GM12878 (cell line): ENCODE measurements at regions not wholly inside any gene's neighbourhood (a gene's known extent, or its start where the extent isn't known, plus 50 kb on each side); places are given as distances from the start of the nearest gene placed in this dataset.

Experiments used
- ATAC-seq: fragments of 200-7000 bp; cut with Tn5 transposase; 3 replicates; pipeline ENCODE4 v1.9.1; 2020; ENCODE audit warnings: mild to moderate bottlenecking, moderate library complexity
- BruUV-seq: library from RNA; stranded (reverse); fragments of 400-500 nt; replicated peaks from 2 replicates; lab custom pipeline; 2021; lab: Mats Ljungman, UMichigan
- CTCF ChIA-PET: fragments of 300-600 bp; sonication (Branson Sonifier 250); formaldehyde crosslinking; extraction: SDS; loops from one replicate; lab custom pipeline; 2021; ENCODE audit warnings: inconsistent platforms; lab: Yijun Ruan, JAX
- POLR2A ChIA-PET: fragments of 350-600 bp; formaldehyde crosslinking; extraction: SDS; loops from one replicate; lab custom pipeline; 2021; ENCODE audit warnings: inconsistent platforms; lab: Charles Lee
- RAD21 ChIA-PET: fragments of 300-600 bp; sonication (Branson Sonifier 250); formaldehyde crosslinking; loops from one replicate; lab custom pipeline; 2023; ENCODE audit warnings: antibody characterized with exemption; ENCODE audit not compliant: unreplicated experiment; lab: Charles Lee
- SMC1A ChIA-PET: fragments of 300-600 bp; sonication (Branson Sonifier 250); formaldehyde crosslinking; loops from one replicate; lab custom pipeline; 2023; ENCODE audit not compliant: unreplicated experiment, uncharacterized antibody; lab: Charles Lee
- DNase-seq: peaks from one replicate; pipeline ENCODE4 v3.0.0-alpha.2; 2011; ENCODE audit warnings: low read depth, low spot score
- FAIRE-seq: peaks from 3 replicates; lab custom pipeline; 2011; peaks lifted over from hg19 to GRCh38; lab: Jason Lieb, UNC
- H2AFZ ChIP-seq: 2 replicates; pipeline ENCODE4 v1.6.0; 2011; ENCODE audit warnings: low read depth, low read length, control low read depth; ENCODE audit not compliant: control insufficient read depth
- H3K27ac ChIP-seq: 2 replicates; pipeline ENCODE4 v1.5.1; 2011; ENCODE audit warnings: control low read depth; ENCODE audit not compliant: control insufficient read depth, insufficient read depth
- H3K27me3 ChIP-seq, 2 experiments: replicated peaks in 1 of 2; 2 replicates each; pipeline versions ENCODE4 v1.6.0 to v1.6.1; 2011; ENCODE audit warnings: low read length in 1 of 2; ENCODE audit not compliant: control insufficient read depth in 2 of 2, insufficient read depth in 2 of 2
- H3K36me3 ChIP-seq, 2 experiments: 2 replicates each; pipeline ENCODE4 v1.5.1; 2011; ENCODE audit warnings: low read length in 1 of 2; ENCODE audit not compliant: control insufficient read depth in 2 of 2, insufficient read depth in 2 of 2
- H3K4me1 ChIP-seq: 2 replicates; pipeline ENCODE4 v1.6.1; 2011; ENCODE audit warnings: mild to moderate bottlenecking, low read length, moderate library complexity, mixed read lengths; ENCODE audit not compliant: control insufficient read depth, insufficient read depth
- H3K4me2 ChIP-seq: 2 replicates; pipeline ENCODE4 v1.6.0; 2011; ENCODE audit warnings: control low read depth; ENCODE audit not compliant: control insufficient read depth, insufficient read depth
- H3K4me3 ChIP-seq: fragments of 200-600 bp; sonication (generic); 2 replicates; pipeline ENCODE4 v1.5.1; 2016
- H3K79me2 ChIP-seq: 2 replicates; pipeline ENCODE4 v1.6.0; 2011; ENCODE audit warnings: low read length; ENCODE audit not compliant: control insufficient read depth, insufficient read depth
- H3K9ac ChIP-seq: 2 replicates; pipeline ENCODE4 v1.8.0; 2011; ENCODE audit warnings: low read length, control low read depth, mixed read lengths; ENCODE audit not compliant: control insufficient read depth, insufficient read depth
- H3K9me3 ChIP-seq: replicated peaks from 3 replicates; pipeline ENCODE4 v1.5.1; 2011; ENCODE audit warnings: mild to moderate bottlenecking, low read length; ENCODE audit not compliant: control insufficient read depth, insufficient read depth
- H4K20me1 ChIP-seq: 2 replicates; pipeline ENCODE4 v1.6.0; 2011; ENCODE audit not compliant: control insufficient read depth, insufficient read depth
- ATF7 ChIP-seq: fragments of 450-650 bp; IDR thresholded peaks from 2 replicates; pipeline ENCODE4 v1.6.1; 2016; ENCODE audit warnings: low read depth, mild to moderate bottlenecking
- BCL3 ChIP-seq: IDR thresholded peaks from 2 replicates; pipeline ENCODE4 v1.6.1; 2011; ENCODE audit warnings: borderline replicate concordance, low read depth, mild to moderate bottlenecking, moderate library complexity, low read length; ENCODE audit not compliant: insufficient read depth, poor library complexity, severe bottlenecking
- ELK1 ChIP-seq: IDR thresholded peaks from 2 replicates; pipeline ENCODE4 v1.6.1; 2012; ENCODE audit warnings: low read depth, low read length, improper control_type of control experiment
- EZH2 ChIP-seq: IDR thresholded peaks from 2 replicates; pipeline ENCODE4 v1.6.1; 2012; ENCODE audit warnings: low read depth, mild to moderate bottlenecking, control low read depth, inconsistent platforms, low read length, borderline replicate concordance; ENCODE audit not compliant: control insufficient read depth
- FOXK2 ChIP-seq: fragments of 450-650 bp; IDR thresholded peaks from 2 replicates; pipeline ENCODE4 v1.6.1; 2017; ENCODE audit warnings: mild to moderate bottlenecking, moderate library complexity
- GABPA ChIP-seq: IDR thresholded peaks from 2 replicates; pipeline ENCODE4 v1.6.1; 2014; ENCODE audit warnings: antibody characterized with exemption, low read depth, mild to moderate bottlenecking, inconsistent platforms
- IKZF1 ChIP-seq: fragments of 450-650 bp; conservative IDR thresholded peaks from 2 replicates; pipeline ENCODE4 v1.6.1; 2017; ENCODE audit warnings: antibody characterized with exemption, mild to moderate bottlenecking
- KAT2A ChIP-seq: conservative IDR thresholded peaks from 2 replicates; pipeline ENCODE4 v1.6.1; 2011; ENCODE audit warnings: low read depth, low read length; ENCODE audit not compliant: control insufficient read depth
- NFXL1 ChIP-seq: fragments of 450-650 bp; IDR thresholded peaks from 2 replicates; pipeline ENCODE4 v1.6.1; 2017; ENCODE audit warnings: antibody characterized with exemption, mild to moderate bottlenecking, borderline replicate concordance
- NFYB ChIP-seq: IDR thresholded peaks from 2 replicates; pipeline ENCODE4 v1.6.1; 2011; ENCODE audit warnings: low read depth, mild to moderate bottlenecking, low read length, improper control_type of control experiment, moderate library complexity; ENCODE audit not compliant: insufficient read depth
- NR2C1 ChIP-seq: fragments of 450-650 bp; IDR thresholded peaks from 2 replicates; pipeline ENCODE4 v1.6.1; 2017; ENCODE audit warnings: antibody characterized with exemption, mild to moderate bottlenecking, moderate library complexity
- POLR2A ChIP-seq: IDR thresholded peaks from 2 replicates; pipeline ENCODE4 v1.6.1; 2011; ENCODE audit warnings: low read depth, mild to moderate bottlenecking, low read length
- POU2F2 ChIP-seq: IDR thresholded peaks from 3 replicates; pipeline ENCODE4 v1.6.1; 2011; ENCODE audit warnings: low read depth, mild to moderate bottlenecking, low read length, borderline replicate concordance
- RFX5 ChIP-seq: IDR thresholded peaks from 2 replicates; pipeline ENCODE4 v1.6.1; 2011; ENCODE audit warnings: low read depth, low read length, improper control_type of control experiment
- TCF3 ChIP-seq: IDR thresholded peaks from 2 replicates; pipeline ENCODE4 v1.6.1; 2012; ENCODE audit warnings: low read depth, mild to moderate bottlenecking, low read length, borderline replicate concordance; ENCODE audit not compliant: insufficient read depth
- YY1 ChIP-seq: IDR thresholded peaks from 2 replicates; pipeline ENCODE4 v1.6.1; 2011; ENCODE audit warnings: low read depth, mild to moderate bottlenecking, low read length
- ZNF592 ChIP-seq: fragments of 450-650 bp; IDR thresholded peaks from 2 replicates; pipeline ENCODE4 v1.6.1; 2017; ENCODE audit warnings: mild to moderate bottlenecking, moderate library complexity
- WGBS: methylation state at CpG from one replicate; pipeline ENCODE4 v1.1.6; 2016; ENCODE audit warnings: low lambda C conversion rate; ENCODE audit not compliant: insufficient replicate concordance, insufficient coverage; ENCODE audit errors: missing lambda C conversion rate; 5-methylcytosine and 5-hydroxymethylcytosine counted together
- in situ Hi-C: fragments of 300-500 bp; cut with MboI; formaldehyde crosslinking; loops from 9 replicates; pipeline ENCODE4 v1.14.3; 2018; ENCODE audit warnings: mixed read lengths
- intact Hi-C: fragments of 100-400 bp; cut with micrococcal nuclease; formaldehyde crosslinking; loops from one replicate; pipeline ENCODE4 v1.14.2; 2022; ENCODE audit not compliant: unreplicated experiment

- SMC1A ChIA-PET, result no interaction called here
- H3K4me1 ChIP-seq, result no peaks in the 10 kb centered on the region
- POLR2A ChIA-PET, result no interaction called here
- no TSS peak for BruUV-seq
- CTCF ChIA-PET, result no interaction called here
- DNase-seq (no peak), ATAC-seq (no peak), FAIRE-seq (no peak)
- H3K79me2 ChIP-seq, result no peaks in the 10 kb centered on the region
- H4K20me1 ChIP-seq, result no peaks in the 10 kb centered on the region
- no peaks in the 10 kb centered on the region for H3K9me3 ChIP-seq
- H3K4me3 ChIP-seq, result no peak overlapping the region
- no peaks in the 10 kb centered on the region for H3K36me3 ChIP-seq
- H3K9ac ChIP-seq, result no peak overlapping the region
- intact Hi-C loops (no loop called here), in situ Hi-C loops (loop anchor here (25.0 kb wide), 1 partner anchor 494 kb away; no protein-coding TSS in a partner anchor)
- RAD21 ChIA-PET, result no interaction called here
- H2AFZ ChIP-seq, result no peak overlapping the region
- peaks cover 3 to 6% of the 10 kb centered on the region in 2 experiments; a peak in 2 of 4 replicates for H3K27me3 ChIP-seq
- H3K27ac ChIP-seq, result no peak overlapping the region
- H3K4me2 ChIP-seq, result no peak overlapping the region
- 10% methylated on average over 4 of the region's 4 CpGs for WGBS
- TF ChIP-seq FOXK2, result no peak
- TF ChIP-seq NR2C1, result no peak
- no peak for TF ChIP-seq POU2F2
- TF ChIP-seq NFYB, result no peak
- TF ChIP-seq GABPA, result no peak
- TF ChIP-seq POLR2A, result no peak
- no peak for TF ChIP-seq YY1
- TF ChIP-seq ELK1, result no peak
- TF ChIP-seq ATF7, result no peak
- TF ChIP-seq KAT2A, result no peak
- TF ChIP-seq EZH2, result no peak
- no peak for TF ChIP-seq IKZF1
- TF ChIP-seq BCL3, result no peak
- no peak for TF ChIP-seq TCF3
- TF ChIP-seq ZNF592, result no peak
- TF ChIP-seq RFX5, result no peak
- TF ChIP-seq NFXL1, result no peak
These were observed 116.1 kb upstream of the RAB12 start for GRCh38 chr18:8493141-8493540.
